Chondrocyte (in vitro differentiated cells): ENCODE measurements at regions not wholly inside any gene's neighbourhood (a gene's known extent, or its start where the extent isn't known, plus 50 kb on each side); places are given as distances from the start of the nearest gene placed in this dataset.
A peak's percentile ranks its signal among the peaks of the same experiment; 100 is the strongest.

Experiments
- DNase-seq: peaks from one replicate; pipeline ENCODE4 v3.0.0; 2021; ENCODE audit warnings: mixed read lengths, low spot score
- H3K27ac Mint-ChIP-seq: one replicate; pipeline ENCODE4 v1.8.0; 2021; ENCODE audit warnings: mild to moderate bottlenecking, moderate library complexity, mixed read lengths; ENCODE audit not compliant: unreplicated experiment
- H3K27me3 Mint-ChIP-seq: 2 replicates; pipeline ENCODE4 v1.8.0; 2021; ENCODE audit warnings: low read depth, mixed read lengths
- H3K36me3 Mint-ChIP-seq: 2 replicates; pipeline ENCODE4 v1.8.0; 2021; ENCODE audit warnings: low read depth, mixed read lengths
- H3K4me1 Mint-ChIP-seq: 2 replicates; pipeline ENCODE4 v1.8.0; 2021; ENCODE audit warnings: low read depth, mild to moderate bottlenecking, mixed read lengths
- H3K4me3 Mint-ChIP-seq: one replicate; pipeline ENCODE4 v1.8.0; 2021; ENCODE audit warnings: mild to moderate bottlenecking, moderate library complexity, mixed read lengths; ENCODE audit not compliant: unreplicated experiment
- H3K9me3 Mint-ChIP-seq: 2 replicates; pipeline ENCODE4 v1.8.0; 2021; ENCODE audit warnings: low read depth, mixed read lengths
- TF ChIP-seq, protein P1 (sequence below): fragments of 200-600 bp; sonication (generic); IDR thresholded peaks from 2 replicates; pipeline ENCODE4 v1.5.0; 2021; ENCODE audit warnings: antibody characterized with exemption, mild to moderate bottlenecking, moderate library complexity

- no peaks in the 10 kb centered on the region for H3K36me3 Mint-ChIP-seq
- TF ChIP-seq, protein P1, sequence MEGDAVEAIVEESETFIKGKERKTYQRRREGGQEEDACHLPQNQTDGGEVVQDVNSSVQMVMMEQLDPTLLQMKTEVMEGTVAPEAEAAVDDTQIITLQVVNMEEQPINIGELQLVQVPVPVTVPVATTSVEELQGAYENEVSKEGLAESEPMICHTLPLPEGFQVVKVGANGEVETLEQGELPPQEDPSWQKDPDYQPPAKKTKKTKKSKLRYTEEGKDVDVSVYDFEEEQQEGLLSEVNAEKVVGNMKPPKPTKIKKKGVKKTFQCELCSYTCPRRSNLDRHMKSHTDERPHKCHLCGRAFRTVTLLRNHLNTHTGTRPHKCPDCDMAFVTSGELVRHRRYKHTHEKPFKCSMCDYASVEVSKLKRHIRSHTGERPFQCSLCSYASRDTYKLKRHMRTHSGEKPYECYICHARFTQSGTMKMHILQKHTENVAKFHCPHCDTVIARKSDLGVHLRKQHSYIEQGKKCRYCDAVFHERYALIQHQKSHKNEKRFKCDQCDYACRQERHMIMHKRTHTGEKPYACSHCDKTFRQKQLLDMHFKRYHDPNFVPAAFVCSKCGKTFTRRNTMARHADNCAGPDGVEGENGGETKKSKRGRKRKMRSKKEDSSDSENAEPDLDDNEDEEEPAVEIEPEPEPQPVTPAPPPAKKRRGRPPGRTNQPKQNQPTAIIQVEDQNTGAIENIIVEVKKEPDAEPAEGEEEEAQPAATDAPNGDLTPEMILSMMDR: no peak
- DNase-seq: no peak
- H3K4me1 Mint-ChIP-seq: peaks cover 7% of the 10 kb centered on the region
- H3K27ac Mint-ChIP-seq: no peak overlapping the region
- peaks cover 16% of the 10 kb centered on the region for H3K9me3 Mint-ChIP-seq
- no peak overlapping the region for H3K4me3 Mint-ChIP-seq
- H3K27me3 Mint-ChIP-seq: no peaks in the 10 kb centered on the region
These were observed 86.4 kb upstream of the POU3F2 start for GRCh38 chr6:98747960-98748359.

DNA sequence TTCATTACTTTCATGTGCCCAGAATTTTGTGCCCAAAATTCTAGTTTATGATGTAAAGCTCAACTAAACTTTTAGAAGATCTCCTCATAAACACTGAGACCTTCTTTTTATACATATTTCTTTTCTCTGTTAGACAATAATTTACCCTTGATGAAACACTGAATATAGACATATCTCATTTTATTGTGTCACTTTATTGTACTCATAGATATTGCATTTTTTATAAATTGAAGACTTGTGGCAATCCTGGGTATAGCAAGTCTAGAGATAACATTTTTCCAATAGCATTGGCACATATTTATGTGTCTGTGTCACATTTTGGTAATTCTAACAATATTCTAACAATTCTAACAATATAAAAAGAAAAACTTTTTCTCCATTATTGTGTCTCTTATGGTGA, 74.9 kb upstream of the POU3F2 start:
- TF ChIP-seq, protein P1: peak; percentile 26
- Mint-ChIP-seq H3K27ac (no peak overlapping the region), H3K9me3 (peaks cover 25% of the 10 kb centered on the region), H3K36me3 (no peaks in the 10 kb centered on the region), H3K27me3 (peaks cover 6% of the 10 kb centered on the region), H3K4me1 (no peaks in the 10 kb centered on the region), H3K4me3 (no peak overlapping the region)
- no peak for DNase-seq

- peaks cover 13% of the 10 kb centered on the region for H3K27me3 Mint-ChIP-seq
- TF ChIP-seq, protein P1: no peak
- DNase-seq: no peak
These were observed 69.9 kb upstream of the POU3F2 start for GRCh38 chr6:98764373-98764911.

DNA sequence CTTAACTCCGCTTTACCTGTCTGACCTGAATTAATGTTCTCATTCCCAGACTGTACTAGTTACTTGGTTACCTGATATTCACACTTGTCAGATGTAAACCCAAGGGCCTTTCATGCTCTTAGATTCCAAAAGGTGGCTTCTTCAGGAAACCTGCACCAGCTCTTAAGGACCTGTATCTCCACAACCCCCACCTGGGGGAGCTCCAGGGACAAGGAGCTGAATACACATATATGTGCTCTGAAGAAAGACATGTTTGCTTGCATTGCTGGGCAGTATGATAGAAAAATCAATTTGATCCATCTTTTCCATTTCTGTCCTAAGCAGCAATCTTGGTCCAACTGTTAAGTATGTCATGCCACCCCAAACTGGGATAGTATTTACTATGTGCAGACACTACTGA, 64.8 kb upstream of the POU3F2 start:
- no peak for DNase-seq
- H3K9me3 Mint-ChIP-seq: no peaks in the 10 kb centered on the region
- no peaks in the 10 kb centered on the region for H3K36me3 Mint-ChIP-seq
- TF ChIP-seq, protein P1: peak; percentile 54
- H3K27ac Mint-ChIP-seq: no peak overlapping the region
- H3K4me3 Mint-ChIP-seq: no peak overlapping the region
- no peaks in the 10 kb centered on the region for H3K4me1 Mint-ChIP-seq
- peaks cover 12% of the 10 kb centered on the region for H3K27me3 Mint-ChIP-seq

More at GRCh38 chr6:98764373-98764911, 69.9 kb upstream of the POU3F2 start:
- H3K4me1 Mint-ChIP-seq: no peaks in the 10 kb centered on the region
- no peak overlapping the region for H3K4me3 Mint-ChIP-seq
- no peak overlapping the region for H3K27ac Mint-ChIP-seq
- H3K9me3 Mint-ChIP-seq: peaks cover 25% of the 10 kb centered on the region
- no peaks in the 10 kb centered on the region for H3K36me3 Mint-ChIP-seq

- Mint-ChIP-seq H3K27ac (no peak overlapping the region), H3K4me3 (no peak overlapping the region), H3K27me3 (peaks cover 21% of the 10 kb centered on the region), H3K36me3 (no peaks in the 10 kb centered on the region), H3K4me1 (no peaks in the 10 kb centered on the region), H3K9me3 (no peaks in the 10 kb centered on the region)
- DNase-seq: no peak
- TF ChIP-seq, protein P1: no peak
These were observed 59.2 kb upstream of the POU3F2 start for GRCh38 chr6:98775205-98775604.
